ENCODE measurements at regions not wholly inside any gene's neighbourhood (a gene's known extent, or its start where the extent isn't known, plus 50 kb on each side); places are given as distances from the start of the nearest gene placed in this dataset.

DNA sequence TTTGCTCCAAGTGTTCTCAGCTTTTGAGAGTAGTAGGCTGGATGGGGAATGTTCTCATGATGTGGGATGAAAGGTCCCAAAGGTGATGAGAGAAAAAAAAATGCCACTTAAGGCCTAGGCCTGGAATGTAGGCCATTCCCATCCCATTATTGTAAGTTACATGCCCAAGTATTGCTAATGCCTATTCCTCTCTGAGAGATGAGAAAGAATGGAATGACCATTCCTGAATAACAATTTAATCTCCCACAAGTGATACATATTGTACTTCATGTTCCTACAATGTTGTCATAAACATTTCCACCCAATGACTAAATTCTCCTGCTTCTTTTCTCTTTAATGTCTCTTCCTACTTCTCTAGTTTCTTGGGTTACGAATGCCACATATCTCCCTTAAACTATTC is 102.8 kb upstream of the KCNJ16 start:
- Histone ChIP-seq H3K4me1 (no peaks in the 10 kb centered on the region), H3K9me3 (no peaks in the 10 kb centered on the region), H3K4me3 (no peak overlapping the region), H3K36me3 (no peaks in the 10 kb centered on the region), H3K27me3 (no peaks in the 10 kb centered on the region), H3K27ac (no peak overlapping the region)
- TF ChIP-seq, protein P1, sequence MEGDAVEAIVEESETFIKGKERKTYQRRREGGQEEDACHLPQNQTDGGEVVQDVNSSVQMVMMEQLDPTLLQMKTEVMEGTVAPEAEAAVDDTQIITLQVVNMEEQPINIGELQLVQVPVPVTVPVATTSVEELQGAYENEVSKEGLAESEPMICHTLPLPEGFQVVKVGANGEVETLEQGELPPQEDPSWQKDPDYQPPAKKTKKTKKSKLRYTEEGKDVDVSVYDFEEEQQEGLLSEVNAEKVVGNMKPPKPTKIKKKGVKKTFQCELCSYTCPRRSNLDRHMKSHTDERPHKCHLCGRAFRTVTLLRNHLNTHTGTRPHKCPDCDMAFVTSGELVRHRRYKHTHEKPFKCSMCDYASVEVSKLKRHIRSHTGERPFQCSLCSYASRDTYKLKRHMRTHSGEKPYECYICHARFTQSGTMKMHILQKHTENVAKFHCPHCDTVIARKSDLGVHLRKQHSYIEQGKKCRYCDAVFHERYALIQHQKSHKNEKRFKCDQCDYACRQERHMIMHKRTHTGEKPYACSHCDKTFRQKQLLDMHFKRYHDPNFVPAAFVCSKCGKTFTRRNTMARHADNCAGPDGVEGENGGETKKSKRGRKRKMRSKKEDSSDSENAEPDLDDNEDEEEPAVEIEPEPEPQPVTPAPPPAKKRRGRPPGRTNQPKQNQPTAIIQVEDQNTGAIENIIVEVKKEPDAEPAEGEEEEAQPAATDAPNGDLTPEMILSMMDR (IDR thresholded peaks at IDR 0.05): no peak
- intact Hi-C loops (cut with DNase I): no loop called here
- no peak for DNase-seq
- no peak for ATAC-seq

DNA sequence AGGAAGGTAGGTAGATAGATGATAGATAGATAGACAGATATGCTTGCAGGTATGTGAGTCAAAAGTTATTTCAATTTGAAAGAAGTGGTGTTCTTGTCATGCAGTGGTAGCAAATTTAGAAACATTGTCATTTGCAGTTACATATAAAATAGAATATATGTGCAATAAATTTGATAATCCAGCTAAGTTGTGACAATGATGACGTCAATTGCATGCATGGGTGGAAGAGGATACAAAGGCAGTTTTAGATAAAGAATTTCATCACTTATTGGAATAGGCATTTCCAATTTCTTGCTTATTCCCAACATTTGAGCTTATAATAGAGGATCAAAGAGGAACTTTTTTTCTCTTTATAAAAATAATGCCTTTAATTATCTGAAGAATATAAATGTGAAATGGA is 99.2 kb upstream of the KCNJ16 start:
- Histone ChIP-seq H3K9me3 (no peaks in the 10 kb centered on the region), H3K4me1 (no peaks in the 10 kb centered on the region), H3K4me3 (no peak overlapping the region), H3K36me3 (no peaks in the 10 kb centered on the region), H3K27me3 (no peaks in the 10 kb centered on the region), H3K27ac (no peak overlapping the region)
- intact Hi-C loops (cut with DNase I): no loop called here
- ATAC-seq (no peak), DNase-seq (no peak)
- TF ChIP-seq, protein P1 (IDR thresholded peaks at IDR 0.05): no peak

DNA sequence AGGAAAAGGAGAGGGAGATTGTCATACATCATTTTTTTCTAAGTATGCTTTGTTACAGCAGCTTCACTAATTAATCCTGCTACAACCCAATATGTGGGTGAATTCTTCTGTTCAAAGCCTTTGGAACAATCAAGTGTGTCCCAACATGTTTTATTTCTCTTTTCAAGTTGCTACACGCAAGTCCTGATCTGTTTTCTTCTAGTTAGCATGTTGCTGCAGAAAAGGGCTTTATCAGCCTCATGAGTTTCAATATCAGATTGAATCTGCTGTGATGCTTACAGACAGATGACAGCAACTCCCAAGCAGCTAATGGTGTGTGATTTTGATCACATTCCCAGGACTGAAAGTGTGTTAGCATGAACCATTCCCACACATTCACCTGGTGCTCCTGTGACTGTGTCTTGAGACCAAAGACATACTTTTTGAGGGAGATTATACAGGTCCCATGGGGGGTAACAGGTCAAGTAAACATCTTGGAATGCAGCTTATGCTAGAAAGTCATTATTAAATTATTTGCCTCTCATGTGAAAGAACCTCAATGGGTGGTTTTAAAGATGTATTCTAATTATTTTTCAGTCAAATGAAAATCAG is 96.9 kb upstream of the KCNJ16 start:
- no peak overlapping the region for H3K4me3 ChIP-seq
- no peak for ATAC-seq
- H3K4me1 ChIP-seq: no peaks in the 10 kb centered on the region
- no peaks in the 10 kb centered on the region for H3K36me3 ChIP-seq
- DNase-seq: no peak
- H3K27ac ChIP-seq: no peak overlapping the region
- no peaks in the 10 kb centered on the region for H3K27me3 ChIP-seq
- intact Hi-C loops (cut with DNase I): no loop called here
- TF ChIP-seq, protein P1 (IDR thresholded peaks at IDR 0.05): no peak
- H3K9me3 ChIP-seq: no peaks in the 10 kb centered on the region

DNA sequence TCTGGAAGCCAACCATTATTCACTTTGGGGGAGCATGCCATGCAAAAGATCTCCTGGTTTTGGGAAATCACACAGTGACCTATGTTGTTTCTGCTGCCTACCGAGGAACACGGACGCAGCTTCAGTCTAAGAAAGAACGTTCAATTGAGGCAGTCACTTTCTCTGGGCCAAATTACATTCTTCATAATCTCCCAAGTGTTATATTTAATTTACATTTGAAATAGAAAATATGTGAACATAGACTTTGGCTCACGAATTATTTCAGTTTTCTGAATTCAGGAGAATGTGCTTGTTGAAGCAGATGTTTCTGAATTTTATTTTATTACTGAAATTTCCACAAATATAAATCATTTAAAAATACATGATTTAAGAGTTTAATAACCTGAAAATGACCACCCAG is 93.6 kb upstream of the KCNJ16 start:
- Histone ChIP-seq H3K36me3 (no peaks in the 10 kb centered on the region), H3K9me3 (no peaks in the 10 kb centered on the region), H3K4me1 (no peaks in the 10 kb centered on the region), H3K27me3 (no peaks in the 10 kb centered on the region), H3K27ac (no peak overlapping the region), H3K4me3 (no peak overlapping the region)
- no peak for ATAC-seq
- no peak for DNase-seq
- TF ChIP-seq, protein P1 (IDR thresholded peaks at IDR 0.05): no peak
- intact Hi-C loops (cut with DNase I): no loop called here

DNA sequence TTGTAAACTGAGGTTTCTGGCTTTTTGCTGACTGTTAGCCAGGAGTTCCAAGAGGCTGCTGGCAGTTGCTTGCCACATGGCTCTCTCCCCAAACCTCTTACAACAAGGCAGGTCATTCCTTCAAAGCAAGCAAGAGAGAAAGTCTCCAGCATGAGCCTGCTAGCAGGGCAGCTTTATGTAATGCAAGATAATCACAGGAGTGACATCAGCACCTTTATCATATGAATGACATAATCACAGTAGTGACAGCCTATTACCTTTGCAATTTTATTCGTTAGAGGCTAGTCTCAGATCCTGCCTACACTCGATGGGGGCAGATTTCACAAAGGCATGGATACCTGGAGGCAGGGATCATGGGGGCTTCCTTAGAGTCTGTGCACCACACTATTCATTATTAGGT is 79.5 kb upstream of the KCNJ16 start:
- Histone ChIP-seq H3K4me3 (no peak overlapping the region), H3K36me3 (no peaks in the 10 kb centered on the region), H3K27ac (no peak overlapping the region), H3K9me3 (no peaks in the 10 kb centered on the region), H3K4me1 (no peaks in the 10 kb centered on the region), H3K27me3 (no peaks in the 10 kb centered on the region)
- intact Hi-C loops (cut with DNase I): no loop called here
- no peak for DNase-seq
- no peak for ATAC-seq
- TF ChIP-seq, protein P1 (IDR thresholded peaks at IDR 0.05): no peak

DNA sequence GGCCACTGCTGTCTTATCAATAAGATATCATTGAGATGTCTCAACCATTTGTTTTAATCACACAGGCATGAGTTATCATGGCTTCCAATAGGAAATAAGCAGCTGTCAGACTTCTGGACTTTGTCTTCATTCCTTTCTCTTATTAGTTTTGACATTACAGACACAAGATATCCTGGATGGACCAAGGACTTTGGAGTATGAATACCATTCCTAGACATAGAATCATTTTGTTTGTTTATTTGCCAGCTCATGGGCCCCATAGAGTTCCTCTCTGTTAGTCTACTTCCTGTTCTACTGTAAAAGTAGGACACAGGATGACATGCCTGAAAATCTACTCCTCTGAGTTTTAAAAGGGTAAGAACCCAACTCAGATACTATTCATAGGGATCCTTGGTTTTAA is 77.7 kb upstream of the KCNJ16 start:
- Histone ChIP-seq H3K9me3 (no peaks in the 10 kb centered on the region), H3K4me1 (no peaks in the 10 kb centered on the region), H3K27ac (no peak overlapping the region), H3K36me3 (no peaks in the 10 kb centered on the region), H3K27me3 (no peaks in the 10 kb centered on the region), H3K4me3 (no peak overlapping the region)
- ATAC-seq (no peak), DNase-seq (no peak)
- intact Hi-C loops (cut with DNase I): no loop called here
- TF ChIP-seq, protein P1 (IDR thresholded peaks at IDR 0.05): no peak

Measured in upper lobe of right lung (tissue), 1 donor.